ENCODE measurements at regions not wholly inside any gene's neighbourhood (a gene's known extent, or its start where the extent isn't known, plus 50 kb on each side); places are given as distances from the start of the nearest gene placed in this dataset.
A peak's percentile ranks its signal among the peaks of the same experiment; 100 is the strongest.

DNA sequence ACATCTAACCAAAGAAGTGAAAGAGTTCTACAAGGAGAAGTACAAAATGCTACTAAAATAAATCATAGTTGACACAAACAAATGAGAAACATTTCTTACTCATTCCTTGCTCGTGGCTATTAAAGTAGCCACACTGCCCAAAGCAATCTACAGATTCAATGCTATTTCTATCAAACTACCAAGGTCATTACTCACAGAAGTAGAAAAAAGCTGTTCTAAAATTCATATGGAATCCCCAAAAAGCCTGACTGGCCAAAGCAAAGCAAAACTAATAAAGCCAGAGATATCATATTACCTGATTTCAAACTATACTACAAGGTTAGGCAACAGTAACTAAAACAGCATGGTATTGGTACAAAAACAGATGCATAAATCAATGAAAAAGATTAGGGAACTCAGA is 305.6 kb downstream of the RPAP3 start (continued):
- no peak for TF ChIP-seq EGR1 (IDR thresholded peaks at IDR 0.05; ENCODE audit: borderline replicate concordance in 1 of 2, low read depth in 2 of 2, low read length in 2 of 2)

DNA sequence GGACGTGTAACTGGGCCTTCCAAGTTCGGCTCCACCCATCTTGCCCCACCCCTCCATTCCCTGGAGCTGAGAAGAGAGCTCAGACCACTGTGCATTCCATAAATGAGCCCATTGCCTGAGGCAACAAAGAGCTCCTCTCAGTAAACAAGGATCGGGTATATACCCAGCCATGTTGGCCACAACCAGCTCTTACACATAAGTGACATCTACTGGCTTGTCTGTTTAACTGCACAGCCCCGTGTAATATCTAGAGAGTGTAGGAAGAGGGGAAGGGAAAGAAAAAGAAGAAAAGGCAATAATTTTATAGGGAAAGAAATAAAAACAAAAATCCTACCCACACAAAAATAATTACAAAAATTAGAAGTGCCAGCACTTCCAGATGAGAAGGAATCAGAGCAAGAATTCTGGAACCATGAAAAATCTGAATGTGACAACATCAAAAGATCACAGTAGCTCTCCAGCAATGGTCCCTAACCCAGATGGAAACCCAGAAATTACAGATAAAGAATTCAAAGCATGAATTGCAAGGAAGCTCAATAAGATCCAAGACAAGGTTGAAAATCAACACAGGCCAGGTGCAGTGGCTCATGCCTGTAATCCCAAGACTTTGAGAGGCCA is 308.1 kb downstream of the RPAP3 start:
- in situ Hi-C loops (cut with MboI): no loop called here
- CTCF ChIA-PET: interaction anchor here (0.6 to 2.0 kb wide), 16 partner anchors 9 to 378 kb away, joined by 3 to 25 read pairs (median 3); no protein-coding TSS in a partner anchor
- no TSS peak for BruUV-seq (replicated peaks)
- Histone ChIP-seq H3K36me3 (ENCODE audit: control insufficient read depth in 2 of 2, insufficient read depth in 2 of 2, low read length in 1 of 2) (no peaks in the 10 kb centered on the region), H2AFZ (ENCODE audit: control insufficient read depth, low read depth, low read length) (no peak overlapping the region), H3K4me3 (no peak overlapping the region), H3K79me2 (ENCODE audit: control insufficient read depth, insufficient read depth, low read length) (no peaks in the 10 kb centered on the region), H4K20me1 (ENCODE audit: control insufficient read depth, insufficient read depth) (no peaks in the 10 kb centered on the region), H3K4me1 (ENCODE audit: control insufficient read depth, insufficient read depth, low read length) (no peaks in the 10 kb centered on the region), H3K9ac (ENCODE audit: control insufficient read depth, insufficient read depth, low read length) (no peak overlapping the region), H3K9me3 (replicated peaks; ENCODE audit: control insufficient read depth, insufficient read depth, low read length) (no peaks in the 10 kb centered on the region; the same call in 2 of the 3 replicates), H3K4me2 (ENCODE audit: control insufficient read depth, insufficient read depth) (no peak overlapping the region), H3K27me3 (replicated peaks in 1 of 2; ENCODE audit: control insufficient read depth in 2 of 2, insufficient read depth in 2 of 2, low read length in 1 of 2) (no peaks in the 10 kb centered on the region), H3K27ac (ENCODE audit: control insufficient read depth, insufficient read depth) (no peak overlapping the region)
- SMC1A ChIA-PET (ENCODE audit: uncharacterized antibody, unreplicated experiment): interaction anchor here (0.6 to 1.8 kb wide), 8 partner anchors 90 to 844 kb away, joined by 3 to 14 read pairs (median 4); no protein-coding TSS in a partner anchor
- POLR2A ChIA-PET: no interaction called here
- FAIRE-seq: no peak
- intact Hi-C loops (cut with micrococcal nuclease; ENCODE audit: unreplicated experiment): loop anchor here (1.0 to 5.0 kb wide), 2 partner anchors 85 to 365 kb away; no protein-coding TSS in a partner anchor
- DNase-seq (ENCODE audit: low read depth, low spot score): no peak
- RAD21 ChIA-PET (ENCODE audit: unreplicated experiment): interaction anchor here (0.6 to 1.8 kb wide), 3 partner anchors 198 to 366 kb away, joined by 4 to 20 read pairs (median 5); no protein-coding TSS in a partner anchor
- ATAC-seq: peak; percentile 91
- WGBS (ENCODE audit: insufficient coverage, insufficient replicate concordance, low lambda C conversion rate, missing lambda C conversion rate): 0% methylated on average over 4 of the region's 4 CpGs
- peak; percentile 54; the same call in 1 of the 2 replicates for TF ChIP-seq SMC3 (IDR thresholded peaks at IDR 0.05; ENCODE audit: borderline replicate concordance, low read length)
- TF ChIP-seq ATF2 (IDR thresholded peaks at IDR 0.05; ENCODE audit: low read length): no peak
- TF ChIP-seq YY1 (IDR thresholded peaks at IDR 0.05; ENCODE audit: low read depth, low read length): peak; percentile 48; the same call in 1 of the 2 replicates
- peak; percentile 72 for TF ChIP-seq RAD21 (IDR thresholded peaks at IDR 0.05; ENCODE audit: insufficient read depth, low read depth, low read length)
- no peak for TF ChIP-seq MLLT1 (IDR thresholded peaks at IDR 0.05)
- no peak for TF ChIP-seq NFXL1 (IDR thresholded peaks at IDR 0.05; ENCODE audit: borderline replicate concordance)
- no peak for TF ChIP-seq ZNF24 (IDR thresholded peaks at IDR 0.05)
- no peak for TF ChIP-seq CEBPZ (IDR thresholded peaks at IDR 0.05; ENCODE audit: low read depth, low read length)
- TF ChIP-seq REST (IDR thresholded peaks at IDR 0.05; ENCODE audit: low read depth, low read length): no peak
- TF ChIP-seq ATF7 (IDR thresholded peaks at IDR 0.05; ENCODE audit: low read depth): no peak

All from GM12878 (cell line).